HCT116 (cell line): ENCODE measurements at regions not wholly inside any gene's neighbourhood (a gene's known extent, or its start where the extent isn't known, plus 50 kb on each side); places are given as distances from the start of the nearest gene placed in this dataset.

Source experiments
- ATAC-seq: fragments of 200-7000 bp; cut with Tn5 transposase; 2 replicates; pipeline ENCODE4 v1.9.1; 2020; ENCODE audit warnings: mild to moderate bottlenecking, moderate library complexity
- BruUV-seq: library from RNA; stranded (reverse); fragments of 400-500 nt; replicated peaks from 2 replicates; lab custom pipeline; 2021; lab: Mats Ljungman, UMichigan
- CTCF ChIA-PET: fragments of 300-600 bp; sonication (Branson Sonifier 250); formaldehyde crosslinking; loops from one replicate; lab custom pipeline; 2021; ENCODE audit warnings: antibody characterized with exemption; lab: Charles Lee
- POLR2A ChIA-PET: fragments of 300-600, 350-600 bp; sonication (Branson Sonifier 250); formaldehyde crosslinking; loops from one replicate; lab custom pipeline; 2021; ENCODE audit warnings: antibody characterized with exemption; lab: Charles Lee
- RAD21 ChIA-PET, 2 experiments: fragments of 300-600 bp; sonication (Branson Sonifier 250); formaldehyde crosslinking; loops; one replicate each; lab custom pipeline; 2023; ENCODE audit warnings: low total read pairs in 2 of 2; ENCODE audit not compliant: uncharacterized antibody in 2 of 2, unreplicated experiment in 2 of 2, low non-redundant PET in 1 of 2; lab: Charles Lee
- DNase-seq: peaks from one replicate; pipeline ENCODE4 v3.0.0-alpha.2; 2010; ENCODE audit warnings: low read depth, low spot score
- H2AFZ ChIP-seq: fragments of 200-600 bp; shearing (Covaris generic), sonication (generic); 2 replicates; pipeline ENCODE4 v1.6.1; 2017; ENCODE audit warnings: low read depth, mixed run types, mixed read lengths, antibody characterized with exemption, low read length; ENCODE audit not compliant: poor library complexity, severe bottlenecking
- H3K27ac ChIP-seq: 2 replicates; pipeline ENCODE4 v1.5.1; 2012; ENCODE audit warnings: low read depth, low read length
- H3K27me3 ChIP-seq: fragments of 200-600 bp; sonication (generic); 2 replicates; pipeline ENCODE4 v1.6.1; 2016; ENCODE audit warnings: mixed run types, low read length, mixed read lengths; ENCODE audit not compliant: insufficient read depth
- H3K36me3 ChIP-seq, 2 experiments: fragments of 200-500 bp in 1 of 2; fragments of 200-600 bp in 1 of 2; sonication (Bioruptor generic) in 1 of 2; sonication (generic) in 1 of 2; 2 replicates each; pipeline versions ENCODE4 v1.5.1 to v1.6.1; 2014 to 2016; ENCODE audit warnings: low read length in 2 of 2, inconsistent platforms in 1 of 2, mixed read lengths in 1 of 2, mixed run types in 1 of 2; ENCODE audit not compliant: insufficient read depth in 2 of 2, control insufficient read depth in 1 of 2
- H3K4me1 ChIP-seq, 2 experiments: fragments of 200-600 bp in 1 of 2; sonication (generic) in 1 of 2; 2 replicates each; pipeline versions ENCODE4 v1.5.1 to v1.6.1; 2012 to 2017; ENCODE audit warnings: low read length in 2 of 2, inconsistent platforms in 1 of 2, mild to moderate bottlenecking in 1 of 2, mixed read lengths in 1 of 2, mixed run types in 1 of 2, moderate library complexity in 1 of 2; ENCODE audit not compliant: insufficient read depth in 2 of 2, control insufficient read depth in 1 of 2
- H3K4me2 ChIP-seq: fragments of 200-600 bp; sonication (generic); 2 replicates; pipeline ENCODE4 v1.6.1; 2017; ENCODE audit warnings: mixed run types, low read length, mixed read lengths
- H3K4me3 ChIP-seq, 2 experiments: fragments of 200-600 bp in 1 of 2; sonication (generic) in 1 of 2; replicated peaks in 1 of 2; 2 replicates each; pipeline ENCODE4 v1.5.1; 2011 to 2016; ENCODE audit warnings: low read length in 2 of 2, control low read depth in 1 of 2, low read depth in 1 of 2, mild to moderate bottlenecking in 1 of 2, mixed read lengths in 1 of 2, mixed run types in 1 of 2
- H3K79me2 ChIP-seq: fragments of 200-600 bp; sonication (generic); 2 replicates; pipeline ENCODE4 v1.6.1; 2017; ENCODE audit warnings: mild to moderate bottlenecking, mixed run types, low read length, moderate library complexity, mixed read lengths; ENCODE audit not compliant: insufficient read depth
- H3K9ac ChIP-seq: fragments of 200-600 bp; sonication (generic); 2 replicates; pipeline ENCODE4 v1.6.1; 2016; ENCODE audit warnings: low read length, mixed read lengths
- H3K9me2 ChIP-seq: fragments of 200-600 bp; sonication (generic), shearing (Covaris generic); 2 replicates; pipeline ENCODE4 v1.6.1; 2017; ENCODE audit warnings: mixed run types, mild to moderate bottlenecking, moderate library complexity; ENCODE audit not compliant: insufficient read depth
- H3K9me3 ChIP-seq, 2 experiments: fragments of 200-500 bp in 1 of 2; fragments of 200-600 bp in 1 of 2; sonication (Bioruptor generic) in 1 of 2; sonication (generic) in 1 of 2; 2 replicates each; pipeline ENCODE4 v1.6.1; 2014 to 2017; ENCODE audit warnings: low read length in 2 of 2, mixed read lengths in 2 of 2, inconsistent platforms in 1 of 2, low read depth in 1 of 2, mild to moderate bottlenecking in 1 of 2, mixed run types in 1 of 2, moderate library complexity in 1 of 2; ENCODE audit not compliant: control insufficient read depth in 1 of 2, insufficient read depth in 1 of 2
- H4K20me1 ChIP-seq: fragments of 200-600 bp; sonication (generic), shearing (Covaris generic); 2 replicates; pipeline ENCODE4 v1.6.1; 2017; ENCODE audit warnings: mixed run types, mild to moderate bottlenecking, moderate library complexity; ENCODE audit not compliant: insufficient read depth
- CEBPB ChIP-seq: IDR thresholded peaks from 2 replicates; pipeline ENCODE4 v1.6.1; 2012; ENCODE audit warnings: low read depth
- CTCF ChIP-seq, 3 experiments: fragments of 200-600 bp in 1 of 3; sonication (generic) in 1 of 3; IDR thresholded peaks in 2 of 3; conservative IDR thresholded peaks in 1 of 3; 2 replicates each; pipeline ENCODE4 v1.5.1; 2012 to 2017; ENCODE audit warnings: low read depth in 2 of 3, low read length in 2 of 3, antibody characterized with exemption in 1 of 3, borderline replicate concordance in 1 of 3, control low read depth in 1 of 3, mild to moderate bottlenecking in 1 of 3, mixed read lengths in 1 of 3, mixed run types in 1 of 3, moderate library complexity in 1 of 3; ENCODE audit not compliant: insufficient read depth in 1 of 3
- ELF1 ChIP-seq: IDR thresholded peaks from 2 replicates; pipeline ENCODE4 v1.6.1; 2012; ENCODE audit warnings: low read depth, borderline replicate concordance
- RAD21 ChIP-seq: IDR thresholded peaks from 2 replicates; pipeline ENCODE4 v1.6.1; 2012; ENCODE audit warnings: low read depth, mild to moderate bottlenecking
- TCF7L2 ChIP-seq: IDR thresholded peaks from 2 replicates; pipeline ENCODE4 v1.7.0; 2011; ENCODE audit warnings: borderline replicate concordance, inconsistent platforms; ENCODE audit not compliant: insufficient read depth, insufficient read length; ENCODE audit errors: extremely low read depth
- YY1 ChIP-seq: IDR thresholded peaks from 2 replicates; pipeline ENCODE4 v1.6.1; 2011; ENCODE audit warnings: low read length, low read depth, moderate library complexity, mild to moderate bottlenecking; ENCODE audit not compliant: insufficient replicate concordance; ENCODE audit errors: extremely low read depth
- ZFX ChIP-seq: fragments of 450-650 bp; IDR thresholded peaks from 2 replicates; pipeline ENCODE4 v1.6.1; 2017
- intact Hi-C: fragments of 100-400 bp; cut with micrococcal nuclease; formaldehyde crosslinking; loops from 2 replicates; pipeline ENCODE4 v1.10.0; 2022
- TF ChIP-seq, protein P1 (sequence below): IDR thresholded peaks from 2 replicates; pipeline ENCODE4 v1.6.1; 2012; ENCODE audit warnings: low read depth

DNA sequence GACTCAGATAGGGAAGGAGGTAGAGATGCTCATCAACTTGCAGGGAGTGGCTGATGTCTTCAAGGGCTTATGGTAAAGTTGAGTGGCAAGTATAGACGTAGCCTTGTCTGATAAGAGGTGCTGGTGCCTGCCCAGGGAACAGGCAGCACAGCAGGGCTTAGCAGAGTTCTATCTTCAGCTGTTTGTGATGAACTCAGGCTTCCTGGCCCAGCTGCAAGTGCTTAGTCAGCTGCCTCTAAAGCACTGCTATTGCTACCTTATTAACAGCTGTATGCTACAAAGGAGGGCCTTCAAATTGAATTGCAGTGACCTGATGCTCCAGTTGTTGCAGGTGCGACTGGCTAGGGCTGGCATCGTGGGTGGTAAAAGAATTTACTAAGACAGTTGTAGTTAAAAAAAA is 82.1 kb downstream of the TSN start:
- intact Hi-C loops: no loop called here

More for the DNA sequence above, 82.1 kb downstream of the TSN start:
- no peak overlapping the region for H3K4me2 ChIP-seq
- no peaks in the 10 kb centered on the region for H3K36me3 ChIP-seq
- no peak for ATAC-seq
- no peaks in the 10 kb centered on the region for H3K9me3 ChIP-seq
- no peaks in the 10 kb centered on the region for H3K79me2 ChIP-seq
- TF ChIP-seq RAD21 (no peak), ZFX (no peak), CEBPB (no peak), TCF7L2 (no peak), YY1 (no peak), ELF1 (no peak), CTCF (IDR thresholded peaks at IDR 0.05 in 2 of 3, conservative IDR thresholded peaks at IDR 0.05 in 1 of 3; ENCODE audit: borderline replicate concordance in 1 of 3, insufficient read depth in 1 of 3, low read depth in 2 of 3, low read length in 2 of 3) (no peak)
- TF ChIP-seq, protein P1, sequence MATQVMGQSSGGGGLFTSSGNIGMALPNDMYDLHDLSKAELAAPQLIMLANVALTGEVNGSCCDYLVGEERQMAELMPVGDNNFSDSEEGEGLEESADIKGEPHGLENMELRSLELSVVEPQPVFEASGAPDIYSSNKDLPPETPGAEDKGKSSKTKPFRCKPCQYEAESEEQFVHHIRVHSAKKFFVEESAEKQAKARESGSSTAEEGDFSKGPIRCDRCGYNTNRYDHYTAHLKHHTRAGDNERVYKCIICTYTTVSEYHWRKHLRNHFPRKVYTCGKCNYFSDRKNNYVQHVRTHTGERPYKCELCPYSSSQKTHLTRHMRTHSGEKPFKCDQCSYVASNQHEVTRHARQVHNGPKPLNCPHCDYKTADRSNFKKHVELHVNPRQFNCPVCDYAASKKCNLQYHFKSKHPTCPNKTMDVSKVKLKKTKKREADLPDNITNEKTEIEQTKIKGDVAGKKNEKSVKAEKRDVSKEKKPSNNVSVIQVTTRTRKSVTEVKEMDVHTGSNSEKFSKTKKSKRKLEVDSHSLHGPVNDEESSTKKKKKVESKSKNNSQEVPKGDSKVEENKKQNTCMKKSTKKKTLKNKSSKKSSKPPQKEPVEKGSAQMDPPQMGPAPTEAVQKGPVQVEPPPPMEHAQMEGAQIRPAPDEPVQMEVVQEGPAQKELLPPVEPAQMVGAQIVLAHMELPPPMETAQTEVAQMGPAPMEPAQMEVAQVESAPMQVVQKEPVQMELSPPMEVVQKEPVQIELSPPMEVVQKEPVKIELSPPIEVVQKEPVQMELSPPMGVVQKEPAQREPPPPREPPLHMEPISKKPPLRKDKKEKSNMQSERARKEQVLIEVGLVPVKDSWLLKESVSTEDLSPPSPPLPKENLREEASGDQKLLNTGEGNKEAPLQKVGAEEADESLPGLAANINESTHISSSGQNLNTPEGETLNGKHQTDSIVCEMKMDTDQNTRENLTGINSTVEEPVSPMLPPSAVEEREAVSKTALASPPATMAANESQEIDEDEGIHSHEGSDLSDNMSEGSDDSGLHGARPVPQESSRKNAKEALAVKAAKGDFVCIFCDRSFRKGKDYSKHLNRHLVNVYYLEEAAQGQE: no peak
- TF ChIP-seq, all 23 proteins: peak for 0
- no peak for DNase-seq
- ChIA-PET POLR2A (no interaction called here), RAD21 (no interaction called here), CTCF (no interaction called here)
- H3K9ac ChIP-seq: no peak overlapping the region
- H2AFZ ChIP-seq: no peak overlapping the region
- peaks cover 44% of the 10 kb centered on the region for H3K27me3 ChIP-seq
- BruUV-seq: no TSS peak
- no peaks in the 10 kb centered on the region for H3K9me2 ChIP-seq
- no peaks in the 10 kb centered on the region for H4K20me1 ChIP-seq
- H3K4me3 ChIP-seq: no peak overlapping the region
- H3K4me1 ChIP-seq: no peaks in the 10 kb centered on the region
- H3K27ac ChIP-seq: no peak overlapping the region
